Liver (tissue), 3 donors: ENCODE measurements at regions not wholly inside any gene's neighbourhood (a gene's known extent, or its start where the extent isn't known, plus 50 kb on each side); places are given as distances from the start of the nearest gene placed in this dataset.

ENCODE experiments used
- EGR1 ChIP-seq, 2 donors: IDR thresholded peaks; 2 replicates each; pipeline ENCODE4 v1.6.1; 2016 to 2018; ENCODE audit warnings: antibody characterized with exemption in 2 of 2, low read depth in 2 of 2
- HNF4A ChIP-seq, 2 donors: conservative IDR thresholded peaks; 2 replicates each; pipeline ENCODE4 v1.6.1; 2016; ENCODE audit warnings: antibody characterized with exemption in 2 of 2, mild to moderate bottlenecking in 2 of 2
- MAX ChIP-seq: IDR thresholded peaks from 2 replicates; pipeline ENCODE4 v1.6.1; 2016; ENCODE audit warnings: antibody characterized with exemption
- SP1 ChIP-seq: IDR thresholded peaks from 2 replicates; pipeline ENCODE4 v1.6.1; 2018; ENCODE audit warnings: antibody characterized with exemption, mild to moderate bottlenecking
- TAF1 ChIP-seq: conservative IDR thresholded peaks from 2 replicates; pipeline ENCODE4 v1.6.1; 2016; ENCODE audit warnings: antibody characterized with exemption, mild to moderate bottlenecking
- YY1 ChIP-seq: IDR thresholded peaks from 2 replicates; pipeline ENCODE4 v1.6.1; 2016; ENCODE audit warnings: antibody characterized with exemption, mild to moderate bottlenecking
- TF ChIP-seq, protein P1 (sequence below): fragments of 150-350 bp; IDR thresholded peaks from 2 replicates; pipeline ENCODE4 v1.5.1; 2017; ENCODE audit warnings: improper control_type of control experiment, low read depth, low read length; ENCODE audit not compliant: missing input control
- TF ChIP-seq, protein P2 (sequence below): IDR thresholded peaks from 2 replicates; pipeline ENCODE4 v1.6.1; 2016; ENCODE audit warnings: antibody characterized with exemption
- donor health status: healthy.
- donor health status: healthy.

DNA sequence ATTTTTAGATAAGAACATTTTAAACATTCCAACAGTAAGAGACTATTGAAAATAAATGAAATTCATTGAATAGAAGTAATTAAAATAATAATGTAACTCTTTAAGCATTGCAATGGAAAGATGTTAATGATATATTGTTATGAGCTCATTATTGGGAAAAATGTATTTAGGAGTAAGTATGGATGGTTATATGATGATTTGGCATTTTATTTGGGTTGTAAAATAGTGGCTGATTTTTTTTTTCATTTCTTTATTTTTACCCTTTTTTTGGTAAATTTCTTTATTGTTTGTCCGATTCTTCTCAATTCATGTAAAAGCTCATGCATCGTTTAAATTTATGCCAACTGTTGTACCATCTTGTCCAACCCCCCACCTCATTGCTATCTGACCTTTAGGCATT, 539.9 kb downstream of the HS3ST4 start:
- TF ChIP-seq, protein P1, sequence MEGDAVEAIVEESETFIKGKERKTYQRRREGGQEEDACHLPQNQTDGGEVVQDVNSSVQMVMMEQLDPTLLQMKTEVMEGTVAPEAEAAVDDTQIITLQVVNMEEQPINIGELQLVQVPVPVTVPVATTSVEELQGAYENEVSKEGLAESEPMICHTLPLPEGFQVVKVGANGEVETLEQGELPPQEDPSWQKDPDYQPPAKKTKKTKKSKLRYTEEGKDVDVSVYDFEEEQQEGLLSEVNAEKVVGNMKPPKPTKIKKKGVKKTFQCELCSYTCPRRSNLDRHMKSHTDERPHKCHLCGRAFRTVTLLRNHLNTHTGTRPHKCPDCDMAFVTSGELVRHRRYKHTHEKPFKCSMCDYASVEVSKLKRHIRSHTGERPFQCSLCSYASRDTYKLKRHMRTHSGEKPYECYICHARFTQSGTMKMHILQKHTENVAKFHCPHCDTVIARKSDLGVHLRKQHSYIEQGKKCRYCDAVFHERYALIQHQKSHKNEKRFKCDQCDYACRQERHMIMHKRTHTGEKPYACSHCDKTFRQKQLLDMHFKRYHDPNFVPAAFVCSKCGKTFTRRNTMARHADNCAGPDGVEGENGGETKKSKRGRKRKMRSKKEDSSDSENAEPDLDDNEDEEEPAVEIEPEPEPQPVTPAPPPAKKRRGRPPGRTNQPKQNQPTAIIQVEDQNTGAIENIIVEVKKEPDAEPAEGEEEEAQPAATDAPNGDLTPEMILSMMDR, result no peak
- TF ChIP-seq SP1, result no peak
- TF ChIP-seq YY1, result no peak
- TF ChIP-seq, protein P2, sequence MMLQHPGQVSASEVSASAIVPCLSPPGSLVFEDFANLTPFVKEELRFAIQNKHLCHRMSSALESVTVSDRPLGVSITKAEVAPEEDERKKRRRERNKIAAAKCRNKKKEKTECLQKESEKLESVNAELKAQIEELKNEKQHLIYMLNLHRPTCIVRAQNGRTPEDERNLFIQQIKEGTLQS, result no peak
- no peak for TF ChIP-seq EGR1 (IDR thresholded peaks at IDR 0.05; ENCODE audit: low read depth in 2 of 2)
- no peak for TF ChIP-seq MAX
- TF ChIP-seq HNF4A (conservative IDR thresholded peaks at IDR 0.05), result no peak
- no peak for TF ChIP-seq TAF1
